GM20000 (cell line): ENCODE measurements at regions not wholly inside any gene's neighbourhood (a gene's known extent, or its start where the extent isn't known, plus 50 kb on each side); places are given as distances from the start of the nearest gene placed in this dataset.

Experiments used
- DNase-seq: peaks from one replicate; pipeline ENCODE4 v3.0.0; 2012; ENCODE audit warnings: low spot score
- TF ChIP-seq, protein P1 (sequence below): IDR thresholded peaks from 2 replicates; pipeline ENCODE4 v1.5.1; 2012; ENCODE audit warnings: mild to moderate bottlenecking, control low read depth; ENCODE audit errors: extremely low read depth, missing control alignments

DNA sequence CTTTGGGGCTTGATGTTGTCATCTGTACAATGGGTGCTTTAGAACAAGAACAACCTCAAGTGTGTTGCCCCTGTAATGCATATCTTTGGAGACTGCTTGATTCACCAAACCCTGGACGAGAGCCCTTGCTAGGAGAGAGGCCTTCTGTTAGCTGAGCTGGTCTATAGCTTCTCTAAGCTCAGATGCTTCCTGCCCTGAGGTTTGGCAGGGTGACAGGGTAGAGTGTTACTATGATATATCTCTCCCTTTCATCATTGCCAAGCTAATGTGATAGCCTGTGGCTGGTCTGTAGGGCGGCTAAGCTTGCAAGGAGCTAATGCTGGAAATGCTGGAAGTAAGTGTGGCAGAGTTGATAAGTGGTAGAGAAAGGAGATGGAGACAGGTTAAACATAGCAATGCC, 364.1 kb downstream of the RPS24 start:
- TF ChIP-seq, protein P1, sequence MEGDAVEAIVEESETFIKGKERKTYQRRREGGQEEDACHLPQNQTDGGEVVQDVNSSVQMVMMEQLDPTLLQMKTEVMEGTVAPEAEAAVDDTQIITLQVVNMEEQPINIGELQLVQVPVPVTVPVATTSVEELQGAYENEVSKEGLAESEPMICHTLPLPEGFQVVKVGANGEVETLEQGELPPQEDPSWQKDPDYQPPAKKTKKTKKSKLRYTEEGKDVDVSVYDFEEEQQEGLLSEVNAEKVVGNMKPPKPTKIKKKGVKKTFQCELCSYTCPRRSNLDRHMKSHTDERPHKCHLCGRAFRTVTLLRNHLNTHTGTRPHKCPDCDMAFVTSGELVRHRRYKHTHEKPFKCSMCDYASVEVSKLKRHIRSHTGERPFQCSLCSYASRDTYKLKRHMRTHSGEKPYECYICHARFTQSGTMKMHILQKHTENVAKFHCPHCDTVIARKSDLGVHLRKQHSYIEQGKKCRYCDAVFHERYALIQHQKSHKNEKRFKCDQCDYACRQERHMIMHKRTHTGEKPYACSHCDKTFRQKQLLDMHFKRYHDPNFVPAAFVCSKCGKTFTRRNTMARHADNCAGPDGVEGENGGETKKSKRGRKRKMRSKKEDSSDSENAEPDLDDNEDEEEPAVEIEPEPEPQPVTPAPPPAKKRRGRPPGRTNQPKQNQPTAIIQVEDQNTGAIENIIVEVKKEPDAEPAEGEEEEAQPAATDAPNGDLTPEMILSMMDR = no peak
- no peak for DNase-seq

DNA sequence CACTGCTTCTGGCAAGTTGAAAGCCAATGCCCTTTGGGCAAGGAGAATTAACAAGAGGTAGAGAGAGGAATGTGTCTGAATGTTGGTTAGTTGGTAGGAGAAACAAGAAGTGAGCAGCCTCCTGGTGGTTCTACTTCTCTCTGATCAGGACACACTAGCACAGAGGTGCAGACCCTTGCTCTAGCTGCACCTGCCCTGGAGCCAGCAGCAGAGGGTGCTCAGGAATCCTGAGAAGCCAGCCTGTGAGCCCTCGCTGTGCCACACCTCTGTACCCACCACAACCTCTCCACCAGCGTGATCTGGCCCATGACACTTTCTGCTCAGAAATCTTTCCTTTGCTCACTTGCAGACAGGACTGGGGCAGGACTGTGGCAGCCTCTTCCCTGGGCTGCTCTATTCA, 364.7 kb downstream of the RPS24 start:
- DNase-seq = no peak
- TF ChIP-seq, protein P1 = no peak

DNA sequence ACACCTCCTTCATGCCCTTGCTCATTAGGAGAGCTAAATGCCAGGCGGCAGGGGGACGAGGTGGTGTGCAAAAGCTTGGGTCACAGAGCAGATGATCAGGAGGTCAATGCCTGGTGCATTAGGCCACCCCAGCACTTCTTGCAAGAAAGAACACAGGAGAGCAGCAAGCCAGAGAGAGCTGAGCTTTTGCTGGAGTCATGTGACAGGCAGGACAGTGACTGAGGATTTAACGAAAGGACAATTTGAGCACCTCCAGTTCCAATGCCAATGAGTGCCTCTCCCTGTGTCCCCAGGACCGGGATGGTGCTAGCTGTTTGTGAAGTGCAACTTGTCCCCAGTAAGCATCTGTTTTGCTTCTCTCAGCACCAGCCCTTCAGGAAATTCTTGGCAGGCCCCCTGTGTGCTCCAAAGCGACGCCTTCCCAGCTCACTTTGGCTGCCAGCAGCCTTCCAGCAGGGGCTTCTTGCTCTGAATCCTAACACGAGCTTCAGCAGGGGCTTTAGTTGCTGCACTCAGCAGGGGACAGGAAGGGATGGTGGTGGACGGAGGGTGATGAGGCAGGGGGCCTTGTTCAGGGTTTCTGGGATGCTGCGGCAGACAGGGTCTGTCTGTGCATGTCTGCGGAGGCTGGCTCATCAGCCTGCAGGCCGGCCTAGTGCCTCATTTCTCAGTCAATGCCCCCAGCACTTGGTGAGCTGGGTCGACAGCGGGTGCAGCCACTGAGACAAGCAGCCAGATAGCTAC, 368.1 kb downstream of the RPS24 start:
- TF ChIP-seq, protein P1 = no peak
- no peak for DNase-seq

DNA sequence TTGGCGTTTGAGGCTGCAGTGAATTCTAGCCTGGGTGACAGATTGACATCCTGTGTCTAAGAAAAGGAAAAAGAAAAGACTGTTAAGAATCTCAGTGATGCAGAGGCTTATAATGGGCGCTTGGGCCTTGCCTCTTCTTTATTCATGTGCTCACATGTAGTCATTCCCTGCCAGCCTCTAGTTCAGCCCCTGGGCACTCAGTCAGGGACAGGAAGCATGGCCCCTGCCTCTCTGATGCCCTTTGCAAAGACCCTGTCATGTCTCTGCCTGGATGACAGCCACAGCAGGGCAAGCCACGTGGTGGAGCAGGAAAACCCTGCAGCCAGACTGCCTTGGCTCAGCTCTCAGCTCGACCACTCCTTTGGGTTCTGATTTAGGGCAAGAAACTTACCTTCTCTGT, 368.9 kb downstream of the RPS24 start:
- TF ChIP-seq, protein P1 = no peak

DNA sequence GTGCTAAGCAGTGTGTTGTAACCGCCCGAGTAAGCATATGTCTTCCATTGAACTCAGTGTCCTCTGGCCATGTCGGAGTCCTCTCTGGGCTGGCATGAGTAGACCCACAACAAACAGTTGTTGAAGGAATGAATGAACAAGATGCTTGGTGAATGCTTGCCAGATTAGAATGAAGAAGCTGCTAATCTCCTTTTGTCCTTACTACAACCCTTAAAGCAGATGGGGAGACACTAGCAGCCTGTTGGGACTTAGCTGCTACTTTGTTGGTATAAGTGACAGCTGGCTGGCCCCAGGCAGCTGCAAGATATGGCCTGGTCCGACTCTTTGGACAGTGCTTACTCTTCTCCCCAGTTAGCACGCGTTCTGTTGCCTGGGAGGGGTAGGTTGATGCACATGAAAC, 370.1 kb downstream of the RPS24 start:
- no peak for DNase-seq
- TF ChIP-seq, protein P1 = no peak

More for the DNA sequence above, 368.9 kb downstream of the RPS24 start:
- no peak for DNase-seq

DNA sequence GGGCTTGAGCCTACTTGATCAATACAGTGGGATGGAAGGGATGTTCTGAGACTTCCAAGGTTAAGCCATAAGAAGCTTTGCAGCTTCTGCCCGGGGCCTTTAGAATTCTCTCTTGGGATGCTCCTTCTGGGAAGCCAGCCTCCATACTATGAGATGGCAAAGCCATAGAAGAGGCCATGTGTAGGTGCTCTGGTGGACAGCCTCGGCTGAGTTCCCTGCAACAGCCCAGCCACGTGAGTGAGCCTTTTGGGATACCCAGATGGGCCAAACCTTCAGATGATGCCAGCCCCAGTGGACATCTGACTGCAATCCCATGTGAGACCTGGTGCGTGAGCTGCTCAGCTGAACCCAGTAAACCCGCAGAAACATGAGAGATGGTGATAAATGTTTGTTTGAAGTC, 370.6 kb downstream of the RPS24 start:
- TF ChIP-seq, protein P1 = no peak
- no peak for DNase-seq

DNA sequence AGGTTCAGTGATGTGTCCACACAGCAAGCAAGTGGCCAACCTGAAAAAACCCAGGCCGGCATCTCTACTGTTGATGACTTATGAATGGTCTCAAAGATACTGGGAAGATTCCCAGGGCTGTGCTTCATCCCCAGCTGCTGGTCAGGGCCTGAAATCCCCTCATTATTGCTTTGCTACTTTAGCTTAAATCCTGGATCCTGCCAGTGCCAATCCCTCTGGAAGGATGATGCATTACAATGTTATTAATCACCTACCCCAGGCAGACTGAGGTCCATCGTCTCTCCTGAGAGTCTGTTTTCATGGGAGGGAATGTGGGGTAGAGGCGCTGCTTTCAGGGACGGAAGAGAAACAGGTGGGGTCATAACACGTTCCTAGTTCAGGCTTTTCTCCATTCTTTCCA, 371.6 kb downstream of the RPS24 start:
- TF ChIP-seq, protein P1 = no peak
- no peak for DNase-seq
